ENCODE measurements at regions not wholly inside any gene's neighbourhood (a gene's known extent, or its start where the extent isn't known, plus 50 kb on each side); places are given as distances from the start of the nearest gene placed in this dataset.

DNA sequence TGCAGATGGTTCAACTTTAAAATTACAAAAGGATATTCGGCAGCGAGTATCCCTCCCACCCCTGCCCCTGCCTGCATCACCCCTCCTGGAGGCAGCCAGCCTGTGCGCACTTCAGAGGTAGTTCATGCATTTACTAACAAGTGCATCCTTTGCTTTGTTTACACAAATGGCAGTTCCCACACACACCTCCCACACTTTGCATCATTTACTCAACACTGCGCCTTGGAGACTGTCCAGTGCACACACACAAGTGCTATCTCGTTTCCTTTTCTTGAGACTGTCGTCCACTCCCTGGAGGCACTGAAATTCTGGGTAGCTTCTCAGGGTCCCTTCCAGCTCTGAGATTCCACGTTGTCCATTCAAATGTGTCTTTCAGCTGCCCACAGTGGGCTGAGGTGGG lies 53.1 kb upstream of the VSX1 start:
- ATAC-seq (no peak), DNase-seq (ENCODE audit: low spot score) (no peak)

DNA sequence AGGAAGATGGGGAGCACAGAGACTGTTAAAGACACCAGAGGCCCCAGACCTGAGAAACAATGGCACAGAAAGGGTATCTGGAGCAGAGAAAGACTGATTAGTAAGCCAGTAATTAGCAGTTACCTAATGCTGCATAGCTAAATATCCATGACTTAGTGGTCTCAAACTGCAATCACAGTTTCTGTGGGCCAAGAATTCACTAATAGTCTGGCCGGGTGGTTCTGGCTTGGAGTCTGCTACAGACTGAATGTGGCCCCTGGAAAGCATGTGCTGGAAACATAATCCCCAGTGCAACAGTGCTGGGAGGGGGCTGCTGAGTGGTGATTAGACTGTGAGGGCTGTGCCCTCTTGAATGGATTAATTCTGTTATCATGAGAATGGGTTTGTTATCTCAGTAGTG lies 54.1 kb upstream of the VSX1 start:
- DNase-seq (ENCODE audit: low spot score) = no peak
- no peak for ATAC-seq

DNA sequence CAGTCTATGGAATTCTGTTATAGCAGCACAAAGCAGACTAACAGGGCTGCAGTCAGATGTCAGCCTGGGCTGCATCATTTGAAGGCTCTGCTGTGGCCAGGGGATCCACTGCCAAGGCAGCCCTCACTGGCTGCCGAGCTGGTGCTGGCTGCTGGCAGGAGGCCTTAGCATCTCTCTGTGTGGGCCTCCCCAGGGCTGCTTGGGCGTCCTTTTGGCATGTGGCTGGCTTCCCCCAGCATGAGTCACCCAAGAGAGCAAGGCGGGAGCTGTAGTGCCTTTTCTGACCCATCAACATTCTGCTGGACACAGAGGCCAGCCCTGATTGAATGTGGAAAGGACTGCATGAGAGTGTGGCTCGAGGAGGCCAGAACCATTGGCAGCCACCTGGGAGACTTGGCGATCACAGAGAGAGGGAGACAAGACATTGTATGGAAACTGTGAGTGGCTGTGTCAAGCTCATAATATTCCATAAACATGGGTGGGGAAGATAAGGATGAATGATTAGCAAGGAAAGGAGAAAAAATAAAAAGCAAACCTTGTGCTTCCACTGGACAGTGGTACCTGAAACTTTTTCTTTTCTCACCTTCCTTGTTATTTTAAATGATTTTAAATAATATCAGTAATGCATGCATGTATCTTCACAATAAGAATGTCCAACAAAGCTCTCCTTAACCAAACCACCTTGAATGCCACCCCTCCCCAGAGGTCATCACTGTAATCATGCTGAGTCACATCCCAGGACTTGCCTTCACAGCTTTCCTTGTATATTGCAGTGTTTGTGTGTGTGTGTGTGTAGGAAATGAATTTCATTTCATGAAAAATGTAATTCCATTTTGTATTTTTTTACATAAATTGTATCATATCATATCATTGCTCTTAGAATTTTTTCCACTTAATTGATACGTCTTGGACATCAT lies 55.0 kb upstream of the VSX1 start:
- DNase-seq (ENCODE audit: low spot score) = no peak

DNA sequence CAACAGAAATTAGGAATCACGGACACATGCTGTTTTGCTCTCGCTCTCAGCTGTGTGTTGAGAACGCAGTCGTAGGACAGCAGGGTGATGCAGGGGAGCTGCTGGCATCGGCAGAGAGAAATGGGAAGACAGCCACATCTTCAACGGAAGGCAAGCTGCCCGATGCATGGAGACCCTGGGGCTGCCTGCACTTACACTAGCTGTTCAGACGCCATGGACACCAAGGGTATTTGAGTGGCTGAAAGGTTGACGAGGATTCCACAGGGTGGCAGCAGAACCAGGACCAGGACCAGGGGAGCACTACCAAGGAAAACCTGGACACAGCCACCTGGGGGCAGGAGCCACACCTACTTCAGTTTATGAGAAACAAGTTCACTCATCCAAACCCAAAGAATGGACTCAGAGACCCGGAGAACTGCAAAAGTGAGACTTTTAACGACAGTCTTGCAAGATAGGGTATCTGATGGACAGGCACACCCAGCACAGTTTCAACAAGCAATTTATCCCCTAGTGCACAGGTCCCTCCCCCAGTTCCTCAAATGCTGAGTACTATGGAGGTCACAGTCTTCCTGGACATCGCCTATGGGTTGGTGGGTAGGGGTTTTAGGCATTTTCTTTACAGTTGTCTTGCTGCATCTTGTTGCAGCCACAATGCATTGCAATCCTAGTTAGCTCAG lies 56.3 kb upstream of the ENTPD6 start:
- DNase-seq (ENCODE audit: low spot score) (no peak), ATAC-seq (peak; percentile 73)

More for the DNA sequence above, 55.0 kb upstream of the VSX1 start:
- ATAC-seq = peak; percentile 19

DNA sequence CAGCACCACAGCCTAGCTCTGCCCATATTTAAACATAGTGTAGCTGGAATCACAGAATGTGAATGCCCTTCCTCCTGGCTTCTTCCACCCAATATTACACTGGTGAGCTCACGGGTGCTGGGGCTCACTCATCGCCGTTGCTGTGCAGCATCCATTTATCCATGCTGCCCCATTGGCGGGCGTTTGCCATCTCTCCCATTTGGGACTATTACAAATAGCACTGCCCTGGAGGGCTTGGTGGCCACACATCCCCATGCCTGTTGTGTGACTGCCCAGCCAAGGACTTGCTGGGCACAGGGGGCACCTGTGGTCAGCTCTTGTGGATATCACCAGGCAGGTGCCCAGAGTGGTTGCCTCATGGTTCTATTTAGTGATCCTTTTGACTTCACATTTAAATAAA lies 54.5 kb upstream of the ENTPD6 start:
- ATAC-seq (no peak), DNase-seq (ENCODE audit: low spot score) (no peak)

DNA sequence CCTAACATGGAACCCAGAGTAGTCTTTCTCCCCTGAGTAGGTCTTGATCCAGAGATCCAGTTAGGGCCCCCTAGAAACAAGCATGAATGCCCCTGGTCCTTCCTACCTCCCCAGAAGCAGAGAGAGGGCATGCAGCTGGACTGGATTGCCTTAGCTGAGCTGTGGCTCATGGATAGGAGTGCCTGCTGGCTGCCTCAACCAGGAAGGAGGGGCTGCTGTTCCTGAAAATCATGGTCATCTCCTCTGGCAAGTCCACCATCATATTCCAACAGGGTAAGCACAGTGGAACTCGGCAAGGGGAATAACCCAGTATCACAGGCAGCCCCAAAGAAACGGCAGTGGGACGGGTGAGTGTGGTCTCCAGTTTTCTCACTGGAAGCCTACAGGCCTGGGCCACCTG lies 53.1 kb upstream of the ENTPD6 start:
- no peak for ATAC-seq

DNA sequence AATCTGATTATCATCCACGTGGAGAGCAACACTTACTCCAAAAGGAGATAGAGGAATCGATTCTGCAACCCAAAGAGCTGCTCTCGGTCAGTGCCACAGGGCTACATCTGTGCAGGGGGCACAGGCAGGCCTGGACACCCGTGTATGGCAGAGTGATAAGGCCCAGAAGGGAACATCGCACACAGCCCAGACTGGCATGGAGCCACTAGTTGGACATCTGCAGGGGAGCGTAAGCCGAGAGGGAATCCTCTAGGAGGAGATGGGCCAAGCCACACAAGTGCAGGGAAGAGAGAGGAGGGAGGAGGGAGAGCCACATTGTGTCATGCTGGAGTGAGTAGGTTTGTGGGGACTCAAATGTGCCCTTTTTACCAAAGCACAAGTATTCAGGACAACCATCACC lies 50.4 kb upstream of the ENTPD6 start:
- DNase-seq (ENCODE audit: low spot score) (no peak), ATAC-seq (no peak)

More for the DNA sequence above, 53.1 kb upstream of the ENTPD6 start:
- DNase-seq (ENCODE audit: low spot score) = no peak
